Mammary epithelial cell (primary cell): ENCODE measurements at regions not wholly inside any gene's neighbourhood (a gene's known extent, or its start where the extent isn't known, plus 50 kb on each side); places are given as distances from the start of the nearest gene placed in this dataset.

Experiments used
- EZH2 ChIP-seq: IDR thresholded peaks from 2 replicates; pipeline ENCODE4 v1.6.1; 2012; ENCODE audit warnings: low read length, inconsistent platforms, borderline replicate concordance
- TF ChIP-seq, protein P1 (sequence below), 2 donors: IDR thresholded peaks in 1 of 2; conservative IDR thresholded peaks in 1 of 2; 2 replicates each; pipeline ENCODE4 v1.5.1; 2011 to 2012; ENCODE audit warnings: inconsistent platforms in 2 of 2, low read length in 2 of 2, mild to moderate bottlenecking in 2 of 2, control low read depth in 1 of 2, low read depth in 1 of 2; ENCODE audit not compliant: insufficient read depth in 1 of 2; ENCODE audit errors: extremely low read depth in 1 of 2

DNA sequence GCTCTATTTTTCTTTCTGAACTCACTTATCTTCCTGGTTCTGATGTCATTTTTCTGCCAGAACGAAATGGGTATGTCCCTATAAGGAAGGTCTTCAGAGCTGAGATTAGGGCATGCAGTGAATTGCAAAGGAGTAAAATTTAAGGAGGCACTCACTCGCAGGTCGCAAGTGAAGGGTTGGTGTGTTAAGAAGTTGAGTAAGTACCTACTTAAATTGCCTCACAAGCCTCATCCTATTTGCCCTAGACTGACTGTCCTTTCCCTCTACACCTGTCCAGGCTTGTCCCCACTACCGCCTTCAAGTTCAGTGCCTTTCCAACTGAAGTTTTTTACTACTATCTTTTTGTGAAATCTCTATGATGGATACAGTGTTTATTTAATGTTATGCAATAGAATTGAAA is 191.5 kb downstream of the AHR start:
- TF ChIP-seq, protein P1, sequence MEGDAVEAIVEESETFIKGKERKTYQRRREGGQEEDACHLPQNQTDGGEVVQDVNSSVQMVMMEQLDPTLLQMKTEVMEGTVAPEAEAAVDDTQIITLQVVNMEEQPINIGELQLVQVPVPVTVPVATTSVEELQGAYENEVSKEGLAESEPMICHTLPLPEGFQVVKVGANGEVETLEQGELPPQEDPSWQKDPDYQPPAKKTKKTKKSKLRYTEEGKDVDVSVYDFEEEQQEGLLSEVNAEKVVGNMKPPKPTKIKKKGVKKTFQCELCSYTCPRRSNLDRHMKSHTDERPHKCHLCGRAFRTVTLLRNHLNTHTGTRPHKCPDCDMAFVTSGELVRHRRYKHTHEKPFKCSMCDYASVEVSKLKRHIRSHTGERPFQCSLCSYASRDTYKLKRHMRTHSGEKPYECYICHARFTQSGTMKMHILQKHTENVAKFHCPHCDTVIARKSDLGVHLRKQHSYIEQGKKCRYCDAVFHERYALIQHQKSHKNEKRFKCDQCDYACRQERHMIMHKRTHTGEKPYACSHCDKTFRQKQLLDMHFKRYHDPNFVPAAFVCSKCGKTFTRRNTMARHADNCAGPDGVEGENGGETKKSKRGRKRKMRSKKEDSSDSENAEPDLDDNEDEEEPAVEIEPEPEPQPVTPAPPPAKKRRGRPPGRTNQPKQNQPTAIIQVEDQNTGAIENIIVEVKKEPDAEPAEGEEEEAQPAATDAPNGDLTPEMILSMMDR (conservative IDR thresholded peaks at IDR 0.05 in 1 of 2, IDR thresholded peaks at IDR 0.05 in 1 of 2; ENCODE audit: extremely low read depth in 1 of 2, insufficient read depth in 1 of 2, low read depth in 1 of 2, low read length in 2 of 2): no peak
- TF ChIP-seq EZH2: no peak
